Trophoblast cell (in vitro differentiated cells and primary cell): ENCODE measurements at regions not wholly inside any gene's neighbourhood (a gene's known extent, or its start where the extent isn't known, plus 50 kb on each side); places are given as distances from the start of the nearest gene placed in this dataset.

Experiments used
- DNase-seq, 2 donors: peaks; one replicate each; pipeline ENCODE4 v3.0.0-alpha.2; 2016
- H2AFZ ChIP-seq: 2 replicates; pipeline ENCODE4 v1.6.1; 2013; ENCODE audit warnings: low read length, moderate library complexity, mild to moderate bottlenecking; ENCODE audit not compliant: insufficient read depth, poor library complexity
- H2AK5ac ChIP-seq: 2 replicates; pipeline ENCODE4 v1.6.1; 2013; ENCODE audit warnings: mild to moderate bottlenecking, low read length
- H2BK120ac ChIP-seq: 2 replicates; pipeline ENCODE4 v1.6.1; 2013; ENCODE audit warnings: low read length, mild to moderate bottlenecking, moderate library complexity; ENCODE audit not compliant: insufficient read depth, poor library complexity
- H2BK12ac ChIP-seq: 2 replicates; pipeline ENCODE4 v1.6.1; 2013; ENCODE audit warnings: mild to moderate bottlenecking, low read length, moderate library complexity
- H2BK5ac ChIP-seq: 2 replicates; pipeline ENCODE4 v1.6.1; 2013; ENCODE audit warnings: low read length, low read depth, moderate library complexity, mild to moderate bottlenecking; ENCODE audit not compliant: poor library complexity
- H3K14ac ChIP-seq: 2 replicates; pipeline ENCODE4 v1.6.1; 2013; ENCODE audit warnings: mild to moderate bottlenecking, low read length
- H3K18ac ChIP-seq: 2 replicates; pipeline ENCODE4 v1.6.1; 2013; ENCODE audit warnings: mild to moderate bottlenecking, low read length
- H3K23ac ChIP-seq: 2 replicates; pipeline ENCODE4 v1.6.1; 2013; ENCODE audit warnings: low read length
- H3K27ac ChIP-seq: 2 replicates; pipeline ENCODE4 v1.5.1; 2013; ENCODE audit warnings: low read depth, mild to moderate bottlenecking, inconsistent platforms, low read length, moderate library complexity
- H3K27me3 ChIP-seq: 2 replicates; pipeline ENCODE4 v1.6.1; 2013; ENCODE audit warnings: inconsistent platforms, mild to moderate bottlenecking, low read length, moderate library complexity; ENCODE audit not compliant: insufficient read depth
- H3K36me3 ChIP-seq, 2 experiments: 1 replicate in 1 of 2; 2 replicates in 1 of 2; pipeline ENCODE4 v1.6.1; 2013; ENCODE audit warnings: low read length in 2 of 2, mild to moderate bottlenecking in 2 of 2, moderate library complexity in 1 of 2; ENCODE audit not compliant: insufficient read depth in 2 of 2, control insufficient read depth in 1 of 2
- H3K4ac ChIP-seq: 2 replicates; pipeline ENCODE4 v1.6.1; 2013; ENCODE audit warnings: low read depth, mild to moderate bottlenecking, low read length, moderate library complexity
- H3K4me1 ChIP-seq, 2 experiments: 1 replicate in 1 of 2; 2 replicates in 1 of 2; pipeline ENCODE4 v1.6.1; 2013; ENCODE audit warnings: low read length in 2 of 2, mild to moderate bottlenecking in 2 of 2, moderate library complexity in 1 of 2; ENCODE audit not compliant: insufficient read depth in 2 of 2, control insufficient read depth in 1 of 2
- H3K4me2 ChIP-seq: 2 replicates; pipeline ENCODE4 v1.6.1; 2013; ENCODE audit warnings: inconsistent platforms, mild to moderate bottlenecking, low read length, moderate library complexity
- H3K4me3 ChIP-seq: 2 replicates; pipeline ENCODE4 v1.5.1; 2013; ENCODE audit warnings: mild to moderate bottlenecking, low read depth, low read length, inconsistent platforms
- H3K79me1 ChIP-seq: one replicate; pipeline ENCODE4 v1.6.1; 2013; ENCODE audit warnings: low read length
- H3K79me2 ChIP-seq: 2 replicates; pipeline ENCODE4 v1.6.1; 2013; ENCODE audit warnings: low read length, mild to moderate bottlenecking; ENCODE audit not compliant: control insufficient read depth, insufficient read depth, poor library complexity
- H3K9ac ChIP-seq: 2 replicates; pipeline ENCODE4 v1.6.1; 2013; ENCODE audit warnings: mild to moderate bottlenecking, low read length
- H3K9me3 ChIP-seq: 2 replicates; pipeline ENCODE4 v1.6.1; 2013; ENCODE audit warnings: low read depth, mild to moderate bottlenecking, control low read depth, inconsistent platforms, low read length; ENCODE audit not compliant: insufficient read depth
- H4K12ac ChIP-seq: 2 replicates; pipeline ENCODE4 v1.6.1; 2013; ENCODE audit warnings: low read depth, mild to moderate bottlenecking, low read length, moderate library complexity
- H4K8ac ChIP-seq: 2 replicates; pipeline ENCODE4 v1.6.1; 2013; ENCODE audit warnings: low read depth, mild to moderate bottlenecking, low read length, moderate library complexity
- H4K91ac ChIP-seq: one replicate; pipeline ENCODE4 v1.6.1; 2013; ENCODE audit warnings: low read depth, mild to moderate bottlenecking, low read length, moderate library complexity
- WGBS: extraction: QIAGEN DNeasy Blood & Tissue Kit; methylation state at CpG from one replicate; pipeline ENCODE4 v1.1.7; 2013; ENCODE audit warnings: missing lambda C conversion rate; ENCODE audit not compliant: insufficient read length, insufficient coverage; ENCODE audit errors: extremely low coverage; 5-methylcytosine and 5-hydroxymethylcytosine counted together

GRCh38 chr5:172556262-172556661, 84.8 kb upstream of the NEURL1B start:
- no peak overlapping the region for H3K18ac ChIP-seq
- H3K9ac ChIP-seq, result no peak overlapping the region
- H2AFZ ChIP-seq, result no peak overlapping the region
- no peak overlapping the region for H3K4ac ChIP-seq
- H4K8ac ChIP-seq, result no peak overlapping the region
- H3K79me1 ChIP-seq, result no peaks in the 10 kb centered on the region
- H2BK12ac ChIP-seq, result no peak overlapping the region
- no peak overlapping the region for H3K4me2 ChIP-seq
- no peaks in the 10 kb centered on the region for H3K79me2 ChIP-seq
- no peak overlapping the region for H3K23ac ChIP-seq
- H3K27ac ChIP-seq, result no peak overlapping the region
- no peaks in the 10 kb centered on the region for H3K4me1 ChIP-seq
- no CpG with 5 or more reads among the region's 3 CpGs for WGBS
- H2BK5ac ChIP-seq, result no peak overlapping the region
- no peaks in the 10 kb centered on the region for H3K36me3 ChIP-seq
- H3K4me3 ChIP-seq, result no peak overlapping the region
- peaks cover 2% of the 10 kb centered on the region for H3K9me3 ChIP-seq
- no peak overlapping the region for H3K14ac ChIP-seq
- no peaks in the 10 kb centered on the region for H3K27me3 ChIP-seq
- H4K91ac ChIP-seq, result no peak overlapping the region
- no peak overlapping the region for H2BK120ac ChIP-seq
- H4K12ac ChIP-seq, result no peak overlapping the region
- peak; percentile 39 to 75 for DNase-seq
- H2AK5ac ChIP-seq, result no peak overlapping the region

GRCh38 chr5:172554562-172554961, 86.5 kb upstream of the NEURL1B start:
- Histone ChIP-seq H3K23ac (no peak overlapping the region), H4K91ac (no peak overlapping the region), H4K8ac (no peak overlapping the region), H2BK12ac (no peak overlapping the region), H2BK5ac (no peak overlapping the region), H3K18ac (no peak overlapping the region), H3K4ac (no peak overlapping the region), H3K79me2 (no peaks in the 10 kb centered on the region), H3K9me3 (peaks cover 2% of the 10 kb centered on the region), H3K79me1 (no peaks in the 10 kb centered on the region), H3K27me3 (no peaks in the 10 kb centered on the region), H2AK5ac (no peak overlapping the region), H2BK120ac (no peak overlapping the region), H3K9ac (no peak overlapping the region), H3K4me2 (no peak overlapping the region), H3K4me1 (peaks cover 0 to under 1% of the 10 kb centered on the region in 2 experiments), H2AFZ (no peak overlapping the region), H3K36me3 (no peaks in the 10 kb centered on the region), H3K14ac (no peak overlapping the region), H3K27ac (no peak overlapping the region), H3K4me3 (no peak overlapping the region), H4K12ac (no peak overlapping the region)
- no peak for DNase-seq
- WGBS, result no CpG with 5 or more reads among the region's 14 CpGs

DNA sequence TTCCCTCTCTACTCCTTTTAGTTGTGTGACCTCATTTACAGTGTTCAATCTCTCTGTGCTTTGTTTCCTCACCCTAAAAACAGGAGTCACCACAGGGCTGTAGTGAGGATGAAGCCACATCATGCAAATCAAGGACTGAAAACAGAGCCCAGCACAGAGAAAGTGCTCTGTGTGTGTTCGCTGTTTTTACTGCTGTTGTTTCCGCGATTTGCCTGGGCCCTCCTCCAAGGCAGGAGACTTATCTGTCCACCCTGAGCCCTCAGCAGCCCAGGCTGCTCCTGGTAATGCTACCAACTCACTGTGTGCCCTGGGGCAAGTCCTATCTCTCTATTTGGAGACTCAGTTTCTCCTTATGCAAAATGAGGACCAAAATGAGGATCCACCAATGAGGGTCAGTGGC, 87.2 kb upstream of the NEURL1B start:
- H4K91ac ChIP-seq, result no peak overlapping the region
- no peak overlapping the region for H3K14ac ChIP-seq
- peaks cover 0 to 2% of the 10 kb centered on the region in 2 experiments for H3K4me1 ChIP-seq
- H4K8ac ChIP-seq, result no peak overlapping the region
- WGBS, result no CpG with 5 or more reads among the region's 3 CpGs
- H2BK120ac ChIP-seq, result no peak overlapping the region
- no peak overlapping the region for H3K27ac ChIP-seq
- no peak overlapping the region for H4K12ac ChIP-seq
- H3K4me3 ChIP-seq, result no peak overlapping the region
- no peak overlapping the region for H3K23ac ChIP-seq
- no peak overlapping the region for H2BK5ac ChIP-seq
- no peaks in the 10 kb centered on the region for H3K79me2 ChIP-seq
- no peak overlapping the region for H2AFZ ChIP-seq
- no peaks in the 10 kb centered on the region for H3K27me3 ChIP-seq
- no peaks in the 10 kb centered on the region for H3K36me3 ChIP-seq
- no peak overlapping the region for H2BK12ac ChIP-seq
- no peak overlapping the region for H2AK5ac ChIP-seq
- no peak overlapping the region for H3K18ac ChIP-seq
- DNase-seq, result no peak
- no peak overlapping the region for H3K4ac ChIP-seq
- H3K79me1 ChIP-seq, result no peaks in the 10 kb centered on the region
- H3K9ac ChIP-seq, result no peak overlapping the region
- H3K9me3 ChIP-seq, result peaks cover 2% of the 10 kb centered on the region
- H3K4me2 ChIP-seq, result no peak overlapping the region

GRCh38 chr5:172553167-172553566, 87.9 kb upstream of the NEURL1B start:
- no peak overlapping the region for H4K12ac ChIP-seq
- H3K4me1 ChIP-seq, result peaks cover 0 to 2% of the 10 kb centered on the region in 2 experiments
- no peaks in the 10 kb centered on the region for H3K27me3 ChIP-seq
- WGBS, result no CpG with 5 or more reads among the region's 2 CpGs
- no peak overlapping the region for H3K4me3 ChIP-seq
- H3K9me3 ChIP-seq, result peaks cover 2% of the 10 kb centered on the region
- no peak overlapping the region for H3K14ac ChIP-seq
- H4K91ac ChIP-seq, result no peak overlapping the region
- no peak overlapping the region for H4K8ac ChIP-seq
- no peaks in the 10 kb centered on the region for H3K79me1 ChIP-seq
- H2AFZ ChIP-seq, result no peak overlapping the region
- no peak overlapping the region for H3K18ac ChIP-seq
- no peak overlapping the region for H2BK120ac ChIP-seq
- H3K36me3 ChIP-seq, result no peaks in the 10 kb centered on the region
- H3K27ac ChIP-seq, result no peak overlapping the region
- H3K4me2 ChIP-seq, result no peak overlapping the region
- no peak overlapping the region for H3K23ac ChIP-seq
- no peak overlapping the region for H3K9ac ChIP-seq
- no peak overlapping the region for H2BK12ac ChIP-seq
- no peak overlapping the region for H2AK5ac ChIP-seq
- DNase-seq, result no peak
- no peak overlapping the region for H3K4ac ChIP-seq
- no peaks in the 10 kb centered on the region for H3K79me2 ChIP-seq
- H2BK5ac ChIP-seq, result no peak overlapping the region
